NB4 (cell line): ENCODE measurements at regions not wholly inside any gene's neighbourhood (a gene's known extent, or its start where the extent isn't known, plus 50 kb on each side); places are given as distances from the start of the nearest gene placed in this dataset.

ENCODE experiments used
- MYC ChIP-seq: IDR thresholded peaks from 2 replicates; pipeline ENCODE4 v1.6.1; 2011; ENCODE audit warnings: low read depth, low read length
- TF ChIP-seq, protein P1 (sequence below): IDR thresholded peaks from one replicate; pipeline ENCODE4 v1.5.1; 2012; ENCODE audit warnings: low read depth, low read length

- TF ChIP-seq, protein P1, sequence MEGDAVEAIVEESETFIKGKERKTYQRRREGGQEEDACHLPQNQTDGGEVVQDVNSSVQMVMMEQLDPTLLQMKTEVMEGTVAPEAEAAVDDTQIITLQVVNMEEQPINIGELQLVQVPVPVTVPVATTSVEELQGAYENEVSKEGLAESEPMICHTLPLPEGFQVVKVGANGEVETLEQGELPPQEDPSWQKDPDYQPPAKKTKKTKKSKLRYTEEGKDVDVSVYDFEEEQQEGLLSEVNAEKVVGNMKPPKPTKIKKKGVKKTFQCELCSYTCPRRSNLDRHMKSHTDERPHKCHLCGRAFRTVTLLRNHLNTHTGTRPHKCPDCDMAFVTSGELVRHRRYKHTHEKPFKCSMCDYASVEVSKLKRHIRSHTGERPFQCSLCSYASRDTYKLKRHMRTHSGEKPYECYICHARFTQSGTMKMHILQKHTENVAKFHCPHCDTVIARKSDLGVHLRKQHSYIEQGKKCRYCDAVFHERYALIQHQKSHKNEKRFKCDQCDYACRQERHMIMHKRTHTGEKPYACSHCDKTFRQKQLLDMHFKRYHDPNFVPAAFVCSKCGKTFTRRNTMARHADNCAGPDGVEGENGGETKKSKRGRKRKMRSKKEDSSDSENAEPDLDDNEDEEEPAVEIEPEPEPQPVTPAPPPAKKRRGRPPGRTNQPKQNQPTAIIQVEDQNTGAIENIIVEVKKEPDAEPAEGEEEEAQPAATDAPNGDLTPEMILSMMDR: no peak
- no peak for TF ChIP-seq MYC
These were observed 110.7 kb upstream of the CTSC start for GRCh38 chr11:88448131-88448670.
